Mucosa of descending colon (tissue), 3 donors: ENCODE measurements at regions not wholly inside any gene's neighbourhood (a gene's known extent, or its start where the extent isn't known, plus 50 kb on each side); places are given as distances from the start of the nearest gene placed in this dataset.

Experiments used
- ATAC-seq: fragments of 200-7000 bp; cut with Tn5 transposase; one replicate; pipeline ENCODE4 v1.9.1; 2020; ENCODE audit warnings: mild to moderate bottlenecking, moderate library complexity
- DNase-seq, 3 donors: peaks; one replicate each; pipeline ENCODE4 v3.0.0-alpha.2; 2020
- H3K36me3 ChIP-seq: fragments of 200-600 bp; one replicate; pipeline ENCODE4 v1.8.0; 2021; ENCODE audit warnings: low read depth, mild to moderate bottlenecking
- H3K4me1 ChIP-seq: fragments of 200-600 bp; one replicate; pipeline ENCODE4 v1.8.0; 2021; ENCODE audit warnings: low read depth, mild to moderate bottlenecking
- H3K4me3 ChIP-seq: fragments of 200-600 bp; one replicate; pipeline ENCODE4 v1.8.0; 2021; ENCODE audit warnings: mild to moderate bottlenecking
- H3K9me3 ChIP-seq: fragments of 200-600 bp; one replicate; pipeline ENCODE4 v1.8.0; 2021; ENCODE audit warnings: mild to moderate bottlenecking
- intact Hi-C, 2 donors: fragments of 100-400 bp; cut with DNase I in 1 of 2; cut with micrococcal nuclease in 1 of 2; formaldehyde crosslinking; loops; one replicate each; pipeline versions ENCODE4 v1.11.0 to v1.11.1; 2022; cut with DNase I, micrococcal nuclease
- TF ChIP-seq, protein P1 (sequence below): fragments of 200-600 bp; IDR thresholded peaks from one replicate; pipeline ENCODE4 v1.8.0; 2022; ENCODE audit warnings: antibody characterized with exemption, mild to moderate bottlenecking
- donor health status: DM: no; HTN: no; CAD: no; lungs with moderate emphysema.
- donor health status: DM: no; HTN: no; CAD: no.
- donor health status: DM: no; HTN: yes; CAD: no.

DNA sequence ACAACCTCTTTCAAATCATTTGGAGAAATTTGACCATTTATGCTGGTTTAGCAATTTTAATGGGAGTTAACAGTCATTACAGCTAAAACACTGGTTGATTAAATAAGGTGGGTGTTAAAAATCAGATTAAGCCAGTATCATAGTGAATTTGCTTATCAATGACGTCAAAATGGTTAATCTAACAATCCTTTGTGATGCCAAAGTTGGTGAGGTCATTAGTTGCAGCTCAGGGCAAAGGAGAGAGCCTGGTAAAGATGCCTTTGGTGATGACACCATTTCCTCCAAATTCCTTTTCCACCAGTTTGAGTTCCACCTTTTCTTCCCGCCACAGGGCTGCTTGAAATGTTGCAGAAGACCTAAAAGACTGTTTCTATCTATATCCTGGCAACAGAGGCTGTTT lies 757.1 kb upstream of the PIK3C3 start:
- intact Hi-C loops, result no loop called here
- no peaks in the 10 kb centered on the region for H3K9me3 ChIP-seq
- no peak for DNase-seq
- no peak overlapping the region for H3K4me3 ChIP-seq
- no peaks in the 10 kb centered on the region for H3K36me3 ChIP-seq
- ATAC-seq, result no peak
- TF ChIP-seq, protein P1, sequence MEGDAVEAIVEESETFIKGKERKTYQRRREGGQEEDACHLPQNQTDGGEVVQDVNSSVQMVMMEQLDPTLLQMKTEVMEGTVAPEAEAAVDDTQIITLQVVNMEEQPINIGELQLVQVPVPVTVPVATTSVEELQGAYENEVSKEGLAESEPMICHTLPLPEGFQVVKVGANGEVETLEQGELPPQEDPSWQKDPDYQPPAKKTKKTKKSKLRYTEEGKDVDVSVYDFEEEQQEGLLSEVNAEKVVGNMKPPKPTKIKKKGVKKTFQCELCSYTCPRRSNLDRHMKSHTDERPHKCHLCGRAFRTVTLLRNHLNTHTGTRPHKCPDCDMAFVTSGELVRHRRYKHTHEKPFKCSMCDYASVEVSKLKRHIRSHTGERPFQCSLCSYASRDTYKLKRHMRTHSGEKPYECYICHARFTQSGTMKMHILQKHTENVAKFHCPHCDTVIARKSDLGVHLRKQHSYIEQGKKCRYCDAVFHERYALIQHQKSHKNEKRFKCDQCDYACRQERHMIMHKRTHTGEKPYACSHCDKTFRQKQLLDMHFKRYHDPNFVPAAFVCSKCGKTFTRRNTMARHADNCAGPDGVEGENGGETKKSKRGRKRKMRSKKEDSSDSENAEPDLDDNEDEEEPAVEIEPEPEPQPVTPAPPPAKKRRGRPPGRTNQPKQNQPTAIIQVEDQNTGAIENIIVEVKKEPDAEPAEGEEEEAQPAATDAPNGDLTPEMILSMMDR, result no peak
- H3K4me1 ChIP-seq, result no peaks in the 10 kb centered on the region

- Histone ChIP-seq H3K36me3 (no peaks in the 10 kb centered on the region), H3K9me3 (no peaks in the 10 kb centered on the region), H3K4me3 (no peak overlapping the region), H3K4me1 (no peaks in the 10 kb centered on the region)
- DNase-seq, result no peak
- TF ChIP-seq, protein P1, result no peak
- intact Hi-C loops, result no loop called here
- no peak for ATAC-seq
These were observed 784.7 kb upstream of the PIK3C3 start for GRCh38 chr18:41170346-41170745.

GRCh38 chr18:41165625-41166024 lies 789.4 kb upstream of the PIK3C3 start:
- no peaks in the 10 kb centered on the region for H3K36me3 ChIP-seq
- TF ChIP-seq, protein P1, result no peak
- no peaks in the 10 kb centered on the region for H3K4me1 ChIP-seq
- ATAC-seq (no peak), DNase-seq (no peak)
- intact Hi-C loops, result no loop called here
- no peaks in the 10 kb centered on the region for H3K9me3 ChIP-seq
- no peak overlapping the region for H3K4me3 ChIP-seq

- ATAC-seq (no peak), DNase-seq (no peak)
- Histone ChIP-seq H3K9me3 (no peaks in the 10 kb centered on the region), H3K4me1 (no peaks in the 10 kb centered on the region), H3K36me3 (no peaks in the 10 kb centered on the region), H3K4me3 (no peak overlapping the region)
- intact Hi-C loops, result no loop called here
- TF ChIP-seq, protein P1, result no peak
These were observed 792.3 kb upstream of the PIK3C3 start for GRCh38 chr18:41162781-41163180.

DNA sequence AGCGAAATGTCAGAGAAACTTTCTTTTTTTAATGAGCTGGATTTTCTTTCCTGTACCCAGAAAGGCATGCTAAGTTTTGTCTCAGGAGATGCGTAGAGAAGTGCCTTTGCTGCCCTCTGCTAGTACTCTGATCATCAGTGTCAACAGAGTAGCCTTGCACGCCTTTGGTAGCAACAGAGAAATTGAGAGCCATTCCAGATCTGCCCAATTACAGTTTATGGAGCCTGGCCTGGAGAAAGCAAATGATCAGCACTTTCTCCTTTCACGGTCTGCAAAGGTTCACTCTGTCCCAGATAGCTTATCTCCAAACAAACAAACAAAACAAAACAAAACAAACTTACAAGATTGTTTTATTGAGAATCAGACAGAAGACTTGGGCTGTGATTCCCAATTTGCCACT lies 792.8 kb upstream of the PIK3C3 start:
- Histone ChIP-seq H3K9me3 (no peaks in the 10 kb centered on the region), H3K4me3 (no peak overlapping the region), H3K36me3 (no peaks in the 10 kb centered on the region), H3K4me1 (no peaks in the 10 kb centered on the region)
- DNase-seq (no peak), ATAC-seq (no peak)
- TF ChIP-seq, protein P1, result no peak
- intact Hi-C loops, result no loop called here
